ENCODE measurements at regions not wholly inside any gene's neighbourhood (a gene's known extent, or its start where the extent isn't known, plus 50 kb on each side); places are given as distances from the start of the nearest gene placed in this dataset.
"Not testable (repeated sequence)": the region's sequence is repeated elsewhere in the genome, so short reads cannot be mapped to it uniquely, and the experiment has no call there.

- Mint-ChIP-seq H3K36me3 (no peaks in the 10 kb centered on the region), H3K27ac (no peak overlapping the region), H3K4me1 (peaks cover 0 to 17% (median 5%) of the 10 kb centered on the region in 4 donors), H3K27me3 (peaks cover 6% of the 10 kb centered on the region), H3K4me3 (no peak overlapping the region), H3K9me3 (peaks cover 0 to 2% (median 0%) of the 10 kb centered on the region in 7 donors)
- Histone ChIP-seq H3K4me3 (ENCODE audit: low read depth, low read length) (no peak overlapping the region), H3K36me3 (ENCODE audit: control insufficient read depth, insufficient read depth, low read length) (no peaks in the 10 kb centered on the region), H3K27ac (ENCODE audit: insufficient read depth, low read length, poor library complexity, severe bottlenecking) (no peak overlapping the region), H3K9me3 (ENCODE audit: control insufficient read depth in 2 of 2, low read length in 2 of 2) (no peaks in the 10 kb centered on the region), H3K4me1 (ENCODE audit: control insufficient read depth, insufficient read depth, low read length, poor library complexity, severe bottlenecking) (no peaks in the 10 kb centered on the region), H3K27me3 (ENCODE audit: control insufficient read depth, insufficient read depth, low read length) (peaks cover 3% of the 10 kb centered on the region)
- no peak for DNase-seq
- ATAC-seq (ENCODE audit: low read depth in 2 of 2) = no peak
These were observed 100.7 kb upstream of the FNDC3A start for GRCh38 chr13:48875047-48875446.

DNA sequence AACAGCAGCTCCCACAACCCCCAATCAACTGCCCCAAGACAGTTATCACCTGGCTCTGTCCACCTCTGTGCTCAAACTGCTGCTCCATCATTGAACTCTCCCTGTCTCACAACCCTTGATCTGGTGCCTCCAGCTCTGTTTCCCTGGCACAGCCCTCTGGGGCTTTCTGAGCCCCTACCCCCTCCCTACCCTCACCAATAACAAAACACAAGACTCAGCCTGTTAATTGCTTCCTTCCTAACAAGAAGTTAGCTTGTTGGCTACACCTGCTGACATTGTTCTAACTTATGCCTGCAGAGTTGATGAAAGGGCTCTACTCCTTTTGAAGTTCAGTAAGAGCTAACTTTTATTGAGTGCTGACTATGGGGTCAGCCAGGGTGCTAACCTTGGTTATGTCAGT is 99.4 kb upstream of the FNDC3A start:
- H3K27ac Mint-ChIP-seq = no peak overlapping the region
- peaks cover 3% of the 10 kb centered on the region for H3K27me3 ChIP-seq (ENCODE audit: control insufficient read depth, insufficient read depth, low read length)

DNA sequence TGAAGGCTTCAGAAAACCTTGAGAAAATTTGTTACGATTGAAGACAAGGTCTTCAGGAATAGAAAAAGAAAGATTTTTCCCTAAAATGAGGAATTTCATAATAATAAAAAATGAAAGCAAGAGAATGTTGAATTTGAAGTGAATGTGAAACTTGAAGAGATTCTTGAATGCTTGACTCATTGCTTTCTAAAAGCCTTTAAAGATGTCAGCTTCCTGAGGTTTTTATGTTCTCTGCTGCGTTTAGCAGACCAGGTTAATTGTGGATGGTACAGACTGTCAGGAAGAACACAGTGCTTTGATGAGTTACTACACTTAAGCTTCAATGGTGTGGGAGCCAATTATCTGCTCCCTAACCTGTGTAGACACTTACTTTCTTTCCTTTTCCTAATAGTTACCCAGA is 96.3 kb upstream of the FNDC3A start:
- ATAC-seq (ENCODE audit: low read depth in 2 of 2) = no peak
- Mint-ChIP-seq H3K4me1 (peaks cover 4 to 29% (median 13%) of the 10 kb centered on the region in 4 donors), H3K27me3 (peaks cover 6% of the 10 kb centered on the region), H3K27ac (no peak overlapping the region), H3K36me3 (no peaks in the 10 kb centered on the region), H3K4me3 (no peak overlapping the region), H3K9me3 (no peaks in the 10 kb centered on the region)
- H3K36me3 ChIP-seq (ENCODE audit: control insufficient read depth, insufficient read depth, low read length) = no peaks in the 10 kb centered on the region
- no peaks in the 10 kb centered on the region for H3K9me3 ChIP-seq (ENCODE audit: control insufficient read depth in 2 of 2, low read length in 2 of 2)
- H3K27me3 ChIP-seq (ENCODE audit: control insufficient read depth, insufficient read depth, low read length) = no peaks in the 10 kb centered on the region
- H3K4me1 ChIP-seq (ENCODE audit: control insufficient read depth, insufficient read depth, low read length, poor library complexity, severe bottlenecking) = peaks cover under 1% of the 10 kb centered on the region
- DNase-seq = no peak
- H3K27ac ChIP-seq (ENCODE audit: insufficient read depth, low read length, poor library complexity, severe bottlenecking) = no peak overlapping the region
- no peak overlapping the region for H3K4me3 ChIP-seq (ENCODE audit: low read depth, low read length)

More for the DNA sequence above, 99.4 kb upstream of the FNDC3A start:
- no peak overlapping the region for H3K27ac ChIP-seq (ENCODE audit: insufficient read depth, low read length, poor library complexity, severe bottlenecking)
- DNase-seq = no peak
- Mint-ChIP-seq H3K27me3 (peaks cover 6% of the 10 kb centered on the region), H3K36me3 (no peaks in the 10 kb centered on the region), H3K9me3 (peaks cover 0 to 2% (median 0%) of the 10 kb centered on the region in 7 donors), H3K4me3 (no peak overlapping the region), H3K4me1 (peaks cover 0 to 22% (median 7%) of the 10 kb centered on the region in 4 donors)
- no peak for ATAC-seq (ENCODE audit: low read depth in 2 of 2)
- H3K36me3 ChIP-seq (ENCODE audit: control insufficient read depth, insufficient read depth, low read length) = no peaks in the 10 kb centered on the region
- no peaks in the 10 kb centered on the region for H3K9me3 ChIP-seq (ENCODE audit: control insufficient read depth in 2 of 2, low read length in 2 of 2)
- H3K4me1 ChIP-seq (ENCODE audit: control insufficient read depth, insufficient read depth, low read length, poor library complexity, severe bottlenecking) = no peaks in the 10 kb centered on the region
- no peak overlapping the region for H3K4me3 ChIP-seq (ENCODE audit: low read depth, low read length)

- peaks cover 2% of the 10 kb centered on the region for H3K27me3 Mint-ChIP-seq
- Histone ChIP-seq H3K4me3 (ENCODE audit: low read depth, low read length) (no peak overlapping the region), H3K36me3 (ENCODE audit: control insufficient read depth, insufficient read depth, low read length) (no peaks in the 10 kb centered on the region), H3K4me1 (ENCODE audit: control insufficient read depth, insufficient read depth, low read length, poor library complexity, severe bottlenecking) (peaks cover 4% of the 10 kb centered on the region), H3K27ac (ENCODE audit: insufficient read depth, low read length, poor library complexity, severe bottlenecking) (no peak overlapping the region), H3K9me3 (ENCODE audit: control insufficient read depth in 2 of 2, low read length in 2 of 2) (no peaks in the 10 kb centered on the region), H3K27me3 (ENCODE audit: control insufficient read depth, insufficient read depth, low read length) (no peaks in the 10 kb centered on the region)
- DNase-seq = no peak
- H3K27ac Mint-ChIP-seq = no peak overlapping the region
- H3K4me1 Mint-ChIP-seq = peaks cover 4 to 29% (median 15%) of the 10 kb centered on the region in 4 donors
- no peak overlapping the region for H3K4me3 Mint-ChIP-seq
- no peaks in the 10 kb centered on the region for H3K9me3 Mint-ChIP-seq
- no peak for ATAC-seq (ENCODE audit: low read depth in 2 of 2)
- H3K36me3 Mint-ChIP-seq = no peaks in the 10 kb centered on the region
These were observed 95.9 kb upstream of the FNDC3A start for GRCh38 chr13:48879854-48880253.

GRCh38 chr13:48883786-48884185 is 91.9 kb upstream of the FNDC3A start:
- not testable (repeated sequence) for H3K27ac ChIP-seq (ENCODE audit: insufficient read depth, low read length, poor library complexity, severe bottlenecking); ATAC-seq (ENCODE audit: low read depth in 2 of 2); H3K4me1 ChIP-seq (ENCODE audit: control insufficient read depth, insufficient read depth, low read length, poor library complexity, severe bottlenecking); H3K9me3 Mint-ChIP-seq; H3K27me3 ChIP-seq (ENCODE audit: control insufficient read depth, insufficient read depth, low read length); H3K9me3 ChIP-seq (ENCODE audit: control insufficient read depth in 2 of 2, low read length in 2 of 2); H3K36me3 Mint-ChIP-seq; H3K27me3 Mint-ChIP-seq; H3K36me3 ChIP-seq (ENCODE audit: control insufficient read depth, insufficient read depth, low read length); H3K4me3 ChIP-seq (ENCODE audit: low read depth, low read length); DNase-seq; H3K4me3 Mint-ChIP-seq
- Mint-ChIP-seq H3K4me1 (peaks cover 4 to 33% (median 23%) of the 10 kb centered on the region in 4 donors), H3K27ac (peak overlapping the region; percentile 78 to 89 (median 87))

GRCh38 chr13:48885027-48885395 is 90.7 kb upstream of the FNDC3A start:
- no peaks in the 10 kb centered on the region for H3K36me3 Mint-ChIP-seq
- Histone ChIP-seq H3K27me3 (ENCODE audit: control insufficient read depth, insufficient read depth, low read length) (no peaks in the 10 kb centered on the region), H3K9me3 (ENCODE audit: control insufficient read depth in 2 of 2, low read length in 2 of 2) (no peaks in the 10 kb centered on the region), H3K4me3 (ENCODE audit: low read depth, low read length) (no peak overlapping the region), H3K4me1 (ENCODE audit: control insufficient read depth, insufficient read depth, low read length, poor library complexity, severe bottlenecking) (peaks cover 7% of the 10 kb centered on the region), H3K27ac (ENCODE audit: insufficient read depth, low read length, poor library complexity, severe bottlenecking) (no peak overlapping the region), H3K36me3 (ENCODE audit: control insufficient read depth, insufficient read depth, low read length) (no peaks in the 10 kb centered on the region)
- H3K27me3 Mint-ChIP-seq = no peaks in the 10 kb centered on the region
- no peak for ATAC-seq (ENCODE audit: low read depth in 2 of 2)
- peak overlapping the region in 1 of 3 donors; percentile 87 for H3K27ac Mint-ChIP-seq
- H3K4me3 Mint-ChIP-seq = peak overlapping the region in 1 of 4 donors; percentile 73
- DNase-seq = peak in 1 of 3 donors; percentile 12
- no peaks in the 10 kb centered on the region for H3K9me3 Mint-ChIP-seq
- H3K4me1 Mint-ChIP-seq = peaks cover 0 to 25% (median 19%) of the 10 kb centered on the region in 4 donors

DNA sequence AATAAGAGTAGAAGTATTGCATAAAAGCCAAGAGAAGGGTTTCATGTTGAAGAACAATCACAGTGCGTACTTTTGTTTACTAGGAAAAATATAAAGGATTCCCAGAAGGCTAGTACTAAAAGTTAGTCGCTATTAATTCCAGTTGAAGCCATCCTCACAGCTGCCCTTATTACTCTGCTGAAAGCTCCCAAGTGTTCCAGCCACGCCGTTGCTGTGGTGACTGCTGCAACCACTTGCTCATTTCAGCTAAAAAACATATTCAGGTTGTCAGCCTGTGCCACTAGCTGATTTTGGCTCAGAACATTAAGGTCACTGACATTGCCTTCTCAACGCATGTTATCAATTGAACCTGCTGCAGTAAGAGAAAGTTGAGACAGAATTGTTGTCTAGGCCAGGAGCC is 87.1 kb upstream of the FNDC3A start:
- H3K27me3 ChIP-seq (ENCODE audit: control insufficient read depth, insufficient read depth, low read length) = no peaks in the 10 kb centered on the region

DNA sequence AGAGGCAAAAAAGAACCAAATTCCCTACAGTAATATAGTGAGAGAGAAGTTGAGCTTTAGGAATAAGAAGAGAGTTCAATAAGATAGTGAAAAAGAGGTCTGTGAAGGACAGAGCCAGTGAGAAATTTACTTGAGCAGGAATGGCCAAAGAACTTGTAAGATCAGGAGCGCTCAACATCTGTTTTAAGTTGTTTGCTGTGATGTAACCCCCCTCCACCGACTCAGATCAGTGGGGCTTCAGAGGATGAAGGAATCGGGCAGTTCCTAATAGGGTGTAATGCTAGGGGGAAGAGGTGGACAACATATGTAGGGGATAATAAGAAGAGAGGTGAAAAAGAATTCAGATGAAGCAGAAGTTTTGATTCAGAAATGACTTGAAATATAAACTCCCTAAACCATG is 85.3 kb upstream of the FNDC3A start:
- Mint-ChIP-seq H3K27ac (no peak overlapping the region), H3K4me1 (peaks cover 0 to 6% (median 2%) of the 10 kb centered on the region in 4 donors), H3K9me3 (peaks cover 0 to 3% (median 0%) of the 10 kb centered on the region in 7 donors), H3K4me3 (no peak overlapping the region), H3K27me3 (no peaks in the 10 kb centered on the region), H3K36me3 (no peaks in the 10 kb centered on the region)
- Histone ChIP-seq H3K27ac (ENCODE audit: insufficient read depth, low read length, poor library complexity, severe bottlenecking) (no peak overlapping the region), H3K4me3 (ENCODE audit: low read depth, low read length) (no peak overlapping the region), H3K9me3 (ENCODE audit: control insufficient read depth in 2 of 2, low read length in 2 of 2) (no peaks in the 10 kb centered on the region), H3K36me3 (ENCODE audit: control insufficient read depth, insufficient read depth, low read length) (no peaks in the 10 kb centered on the region), H3K27me3 (ENCODE audit: control insufficient read depth, insufficient read depth, low read length) (no peaks in the 10 kb centered on the region), H3K4me1 (ENCODE audit: control insufficient read depth, insufficient read depth, low read length, poor library complexity, severe bottlenecking) (no peaks in the 10 kb centered on the region)
- ATAC-seq (ENCODE audit: low read depth in 2 of 2) = no peak
- DNase-seq = no peak

More for the DNA sequence above, 87.1 kb upstream of the FNDC3A start:
- H3K36me3 Mint-ChIP-seq = no peaks in the 10 kb centered on the region
- no peak for ATAC-seq (ENCODE audit: low read depth in 2 of 2)
- Histone ChIP-seq H3K4me3 (ENCODE audit: low read depth, low read length) (no peak overlapping the region), H3K4me1 (ENCODE audit: control insufficient read depth, insufficient read depth, low read length, poor library complexity, severe bottlenecking) (peaks cover 7% of the 10 kb centered on the region), H3K27ac (ENCODE audit: insufficient read depth, low read length, poor library complexity, severe bottlenecking) (no peak overlapping the region), H3K9me3 (ENCODE audit: control insufficient read depth in 2 of 2, low read length in 2 of 2) (no peaks in the 10 kb centered on the region), H3K36me3 (ENCODE audit: control insufficient read depth, insufficient read depth, low read length) (no peaks in the 10 kb centered on the region)
- no peak overlapping the region for H3K4me3 Mint-ChIP-seq
- H3K4me1 Mint-ChIP-seq = peaks cover 0 to 22% (median 15%) of the 10 kb centered on the region in 4 donors
- no peak for DNase-seq
- no peaks in the 10 kb centered on the region for H3K27me3 Mint-ChIP-seq
- peaks cover 0 to 3% (median 0%) of the 10 kb centered on the region in 7 donors for H3K9me3 Mint-ChIP-seq
- no peak overlapping the region for H3K27ac Mint-ChIP-seq
